H1 (cell line): ENCODE measurements at regions not wholly inside any gene's neighbourhood (a gene's known extent, or its start where the extent isn't known, plus 50 kb on each side); places are given as distances from the start of the nearest gene placed in this dataset.

Experiments
- CTCF ChIA-PET: fragments of 300-600 bp; sonication (Branson Sonifier 250); formaldehyde crosslinking; loops from one replicate; lab custom pipeline; 2021; ENCODE audit not compliant: partially characterized antibody; lab: Charles Lee
- POLR2A ChIA-PET: fragments of 300-600 bp; sonication (Branson Sonifier 250); formaldehyde crosslinking; loops from one replicate; lab custom pipeline; 2021; ENCODE audit warnings: inconsistent platforms; ENCODE audit not compliant: partially characterized antibody; lab: Charles Lee
- DNase-seq, 2 experiments: peaks; one replicate each; pipeline versions ENCODE4 v3.0.0 to v3.0.0-alpha.2; 2010 to 2022; ENCODE audit warnings: low spot score in 2 of 2, low read depth in 1 of 2, mixed read lengths in 1 of 2
- FAIRE-seq: peaks from 2 replicates; lab custom pipeline; 2011; peaks lifted over from hg19 to GRCh38; lab: Jason Lieb, UNC
- H2AFZ ChIP-seq: 2 replicates; pipeline ENCODE4 v1.8.1; 2012; ENCODE audit warnings: low read length, inconsistent platforms
- H2AK5ac ChIP-seq: 2 replicates; pipeline ENCODE4 v1.6.1; 2013; ENCODE audit warnings: low read depth, low read length
- H2BK120ac ChIP-seq: replicated peaks from 2 replicates; pipeline ENCODE3; 2013; ENCODE audit warnings: low read depth, low read length, inconsistent platforms
- H2BK12ac ChIP-seq: 2 replicates; pipeline ENCODE4 v1.6.1; 2013; ENCODE audit warnings: low read depth, low read length
- H2BK15ac ChIP-seq: 2 replicates; pipeline ENCODE4 v1.6.1; 2013; ENCODE audit warnings: low read length
- H2BK20ac ChIP-seq: 2 replicates; pipeline ENCODE4 v1.6.1; 2013; ENCODE audit warnings: low read length
- H2BK5ac ChIP-seq: 2 replicates; pipeline ENCODE4 v1.6.1; 2013; ENCODE audit warnings: low read depth, low read length
- H3K14ac ChIP-seq: 2 replicates; pipeline ENCODE4 v1.6.1; 2013; ENCODE audit warnings: inconsistent platforms; ENCODE audit not compliant: insufficient read length
- H3K18ac ChIP-seq: 2 replicates; pipeline ENCODE4 v1.6.1; 2013; ENCODE audit warnings: low read length; ENCODE audit errors: extremely low read depth
- H3K23ac ChIP-seq: 2 replicates; pipeline ENCODE4 v1.6.1; 2013; ENCODE audit warnings: inconsistent platforms; ENCODE audit not compliant: insufficient read length
- H3K23me2 ChIP-seq: 2 replicates; pipeline ENCODE4 v1.6.1; 2013; ENCODE audit warnings: low read depth, low read length
- H3K27ac ChIP-seq: 2 replicates; pipeline ENCODE4 v1.6.1; 2011; ENCODE audit warnings: low read depth, low read length, inconsistent platforms
- H3K27me3 ChIP-seq, 4 experiments: replicated peaks in 1 of 4; 1 replicate in 1 of 4; 2 replicates in 3 of 4; pipeline versions ENCODE4 v1.6.1 to v1.8.1; 2011 to 2013; ENCODE audit warnings: low read length in 3 of 4, mild to moderate bottlenecking in 3 of 4, inconsistent platforms in 2 of 4, mixed read lengths in 2 of 4, moderate library complexity in 1 of 4; ENCODE audit not compliant: control insufficient read depth in 3 of 4, insufficient read depth in 3 of 4; ENCODE audit errors: extremely low read depth in 1 of 4
- H3K36me3 ChIP-seq, 4 experiments: 2 replicates each; pipeline versions ENCODE4 v1.6.1 to v1.8.1; 2011 to 2013; ENCODE audit warnings: mild to moderate bottlenecking in 4 of 4, low read length in 3 of 4, moderate library complexity in 2 of 4, control low read depth in 1 of 4, inconsistent platforms in 1 of 4; ENCODE audit not compliant: insufficient read depth in 4 of 4, control insufficient read depth in 2 of 4
- H3K4ac ChIP-seq: replicated peaks from 2 replicates; pipeline ENCODE3; 2013; ENCODE audit warnings: low read length, low read depth, mixed read lengths, inconsistent platforms; ENCODE audit not compliant: insufficient read length
- H3K4me1 ChIP-seq, 4 experiments: replicated peaks in 1 of 4; 1 replicate in 1 of 4; 2 replicates in 3 of 4; pipeline versions ENCODE4 v1.6.1 to v1.8.1; 2011 to 2013; ENCODE audit warnings: low read length in 3 of 4, inconsistent platforms in 2 of 4, mixed read lengths in 1 of 4; ENCODE audit not compliant: insufficient read depth in 4 of 4, control insufficient read depth in 3 of 4
- H3K4me2 ChIP-seq, 2 experiments: 2 replicates each; pipeline versions ENCODE4 v1.6.1 to v1.8.1; 2011 to 2013; ENCODE audit warnings: low read depth in 2 of 2, low read length in 2 of 2, control low read depth in 1 of 2, inconsistent platforms in 1 of 2, mild to moderate bottlenecking in 1 of 2; ENCODE audit not compliant: insufficient read depth in 1 of 2
- H3K4me3 ChIP-seq, 4 experiments: fragments of 200-600, 300-600 bp in 1 of 4; sonication (generic), shearing (Covaris generic), sonication (Bioruptor Twin) in 1 of 4; 2 replicates each; pipeline versions ENCODE4 v1.5.1 to v1.8.1; 2011 to 2016; ENCODE audit warnings: low read length in 4 of 4, low read depth in 3 of 4, control low read depth in 2 of 4, inconsistent platforms in 2 of 4, mild to moderate bottlenecking in 2 of 4, mixed read lengths in 1 of 4, moderate library complexity in 1 of 4; ENCODE audit not compliant: insufficient read depth in 2 of 4; ENCODE audit errors: extremely low read depth in 1 of 4
- H3K56ac ChIP-seq: replicated peaks from 2 replicates; pipeline ENCODE3; 2013; ENCODE audit warnings: low read depth, mild to moderate bottlenecking, mixed read lengths, low read length, inconsistent platforms; ENCODE audit not compliant: insufficient read length
- H3K79me1 ChIP-seq: 2 replicates; pipeline ENCODE4 v1.6.1; 2013; ENCODE audit warnings: low read depth, low read length, control low read depth
- H3K79me2 ChIP-seq, 2 experiments: 2 replicates each; pipeline versions ENCODE4 v1.6.1 to v1.8.1; 2012 to 2013; ENCODE audit warnings: low read length in 2 of 2, mild to moderate bottlenecking in 2 of 2, inconsistent platforms in 1 of 2; ENCODE audit not compliant: insufficient read depth in 2 of 2, control insufficient read depth in 1 of 2
- H3K9ac ChIP-seq, 4 experiments: replicated peaks in 1 of 4; 1 replicate in 1 of 4; 2 replicates in 3 of 4; pipeline versions ENCODE4 v1.6.1 to v1.8.1; 2011 to 2013; ENCODE audit warnings: low read depth in 3 of 4, low read length in 3 of 4, control low read depth in 2 of 4, mild to moderate bottlenecking in 2 of 4, moderate library complexity in 2 of 4, inconsistent platforms in 1 of 4; ENCODE audit errors: extremely low read depth in 1 of 4
- H3K9me3 ChIP-seq, 2 experiments: 2 replicates each; pipeline versions ENCODE4 v1.6.1 to v1.8.1; 2012 to 2013; ENCODE audit warnings: mild to moderate bottlenecking in 2 of 2, moderate library complexity in 2 of 2, control low read depth in 1 of 2, inconsistent platforms in 1 of 2, low read depth in 1 of 2, low read length in 1 of 2, mixed read lengths in 1 of 2; ENCODE audit not compliant: insufficient read depth in 2 of 2
- H4K20me1 ChIP-seq, 2 experiments: replicated peaks in 1 of 2; 2 replicates each; pipeline versions ENCODE3 to v1.8.1; 2011 to 2013; ENCODE audit warnings: inconsistent platforms in 2 of 2, low read length in 2 of 2, mild to moderate bottlenecking in 1 of 2; ENCODE audit not compliant: insufficient read depth in 2 of 2, control insufficient read depth in 1 of 2
- H4K5ac ChIP-seq: 2 replicates; pipeline ENCODE4 v1.6.1; 2013; ENCODE audit warnings: low read length, low read depth, mixed read lengths, inconsistent platforms; ENCODE audit not compliant: insufficient read length
- H4K8ac ChIP-seq: 2 replicates; pipeline ENCODE4 v1.8.0; 2013; ENCODE audit warnings: mild to moderate bottlenecking, moderate library complexity, low read length, inconsistent platforms; ENCODE audit not compliant: insufficient read depth; ENCODE audit errors: extremely low read depth
- H4K91ac ChIP-seq: replicated peaks from 2 replicates; pipeline ENCODE3; 2013; ENCODE audit warnings: low read length, mixed read lengths, inconsistent platforms; ENCODE audit not compliant: insufficient read length
- CREB1 ChIP-seq: IDR thresholded peaks from 2 replicates; pipeline ENCODE4 v1.6.1; 2012; ENCODE audit warnings: inconsistent platforms
- EGR1 ChIP-seq: IDR thresholded peaks from 2 replicates; pipeline ENCODE4 v1.6.1; 2011; ENCODE audit warnings: low read depth, low read length, borderline replicate concordance
- HDAC6 ChIP-seq: IDR thresholded peaks from one replicate; pipeline ENCODE4 v1.7.1; 2012; ENCODE audit warnings: low read depth, mild to moderate bottlenecking, inconsistent platforms, low read length, moderate library complexity
- KDM5A ChIP-seq: fragments of 200-600 bp; IDR thresholded peaks from 2 replicates; pipeline ENCODE4 v1.7.1; 2012; ENCODE audit warnings: mild to moderate bottlenecking, low read length, inconsistent platforms, mixed read lengths
- SP2 ChIP-seq: IDR thresholded peaks from 2 replicates; pipeline ENCODE4 v1.6.1; 2012; ENCODE audit warnings: mild to moderate bottlenecking, low read length, inconsistent platforms
- TEAD4 ChIP-seq: IDR thresholded peaks from 2 replicates; pipeline ENCODE4 v1.6.1; 2012; ENCODE audit warnings: low read depth, low read length, inconsistent platforms, mixed read lengths
- YY1 ChIP-seq: IDR thresholded peaks from 2 replicates; pipeline ENCODE4 v1.6.1; 2011; ENCODE audit warnings: low read depth, mild to moderate bottlenecking, low read length
- WGBS, 2 experiments: shearing (Covaris generic) in 1 of 2; methylation state at CpG; one replicate each; pipeline versions ENCODE4 v1.1.6 to v1.1.7; 2013 to 2015; ENCODE audit warnings: low lambda C conversion rate in 2 of 2, mixed read lengths in 2 of 2, inconsistent platforms in 1 of 2, low coverage in 1 of 2, missing lambda C conversion rate in 1 of 2; ENCODE audit not compliant: insufficient replicate concordance in 2 of 2, insufficient coverage in 1 of 2, insufficient read length in 1 of 2; ENCODE audit errors: extremely low coverage in 1 of 2, missing lambda C conversion rate in 1 of 2; 5-methylcytosine and 5-hydroxymethylcytosine counted together
- TF ChIP-seq, protein P1 (sequence below): IDR thresholded peaks from 2 replicates; pipeline ENCODE4 v1.6.1; 2012; ENCODE audit warnings: inconsistent platforms

DNA sequence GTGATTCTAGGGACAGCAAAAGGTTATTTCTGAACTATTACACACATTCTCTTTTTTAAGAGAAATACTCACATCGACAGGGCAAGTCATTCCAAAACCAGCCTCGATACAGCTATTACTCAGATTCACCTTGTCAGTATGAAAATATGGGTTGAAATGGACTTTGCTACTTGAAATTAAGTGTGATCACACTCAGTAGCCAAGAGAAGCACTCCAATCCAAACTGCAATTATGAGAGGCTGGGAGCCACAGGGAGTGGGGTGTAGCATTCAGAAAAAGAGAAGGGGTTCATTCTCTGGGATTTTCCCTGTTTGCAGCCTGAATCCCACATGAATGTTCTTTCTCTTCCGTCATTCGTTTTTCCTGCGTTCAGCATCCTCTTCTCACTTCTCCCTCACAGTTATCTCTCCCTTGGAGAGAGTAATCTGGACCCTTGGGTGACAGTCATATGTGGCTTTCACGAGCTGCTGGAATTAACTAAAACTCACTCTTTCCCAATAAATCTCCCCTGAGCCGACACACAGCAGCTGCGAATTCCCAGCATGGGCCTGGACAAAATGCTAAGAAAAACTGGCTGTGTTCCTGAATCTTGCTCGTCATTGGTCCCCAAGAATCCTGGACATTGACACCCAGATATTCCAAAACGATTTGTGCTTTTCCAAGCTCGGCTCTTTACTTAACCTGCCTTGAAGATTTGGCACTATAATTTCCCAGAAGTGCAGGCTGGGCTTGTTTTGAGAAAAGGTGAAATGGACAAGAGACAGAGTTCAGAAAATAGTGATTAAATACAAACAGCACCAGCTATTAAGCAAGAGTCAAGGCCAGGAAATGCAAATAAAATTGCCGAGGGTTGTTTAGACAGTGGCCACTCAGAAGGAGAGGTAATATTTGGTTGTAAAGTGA is 199.5 kb upstream of the PLEKHG7 start:
- Histone ChIP-seq H4K20me1 (no peaks in the 10 kb centered on the region), H2BK15ac (no peak overlapping the region), H3K9me3 (no peaks in the 10 kb centered on the region), H4K8ac (no peak overlapping the region), H3K27ac (no peak overlapping the region), H3K79me2 (no peaks in the 10 kb centered on the region), H2BK120ac (no peak overlapping the region), H2AK5ac (no peak overlapping the region), H3K23me2 (no peaks in the 10 kb centered on the region), H3K9ac (no peak overlapping the region), H3K36me3 (no peaks in the 10 kb centered on the region), H3K27me3 (no peaks in the 10 kb centered on the region), H3K4me2 (no peak overlapping the region), H2AFZ (peak overlapping the region; percentile 45; the same call in 1 of the 2 replicates), H4K91ac (no peak overlapping the region), H4K5ac (no peak overlapping the region), H3K4ac (no peak overlapping the region), H3K14ac (no peak overlapping the region), H3K4me3 (no peak overlapping the region), H2BK5ac (no peak overlapping the region), H3K4me1 (peaks cover 0 to 3% (median under 1%) of the 10 kb centered on the region in 4 experiments; a peak in 1 of 7 replicates), H3K56ac (no peak overlapping the region), H3K18ac (no peak overlapping the region), H3K23ac (no peak overlapping the region), H2BK12ac (no peak overlapping the region), H3K79me1 (no peaks in the 10 kb centered on the region), H2BK20ac (no peak overlapping the region)
- WGBS, 2 experiments, result 86% methylated on average over 12 of the region's 12 CpGs; no CpG with 5 or more reads in 1 of the 2 experiments
- FAIRE-seq (no peak), DNase-seq (no peak)
- ChIA-PET CTCF (interaction anchor here (0.7 to 2.8 kb wide), 5 partner anchors 9 to 160 kb away, joined by 3 to 17 read pairs (median 3); no protein-coding TSS in a partner anchor), POLR2A (interaction anchor here (0.9 kb wide), 1 partner anchor 358 kb away, joined by 4 read pairs; the partner anchor contains the start of gene BTG1)
- TF ChIP-seq YY1, result no peak
- TF ChIP-seq SP2, result no peak
- no peak for TF ChIP-seq TEAD4
- TF ChIP-seq KDM5A, result no peak
- TF ChIP-seq, protein P1, sequence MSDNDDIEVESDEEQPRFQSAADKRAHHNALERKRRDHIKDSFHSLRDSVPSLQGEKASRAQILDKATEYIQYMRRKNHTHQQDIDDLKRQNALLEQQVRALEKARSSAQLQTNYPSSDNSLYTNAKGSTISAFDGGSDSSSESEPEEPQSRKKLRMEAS, result no peak
- TF ChIP-seq HDAC6, result no peak
- TF ChIP-seq EGR1, result no peak
- no peak for TF ChIP-seq CREB1
